ENCODE measurements at regions not wholly inside any gene's neighbourhood (a gene's known extent, or its start where the extent isn't known, plus 50 kb on each side); places are given as distances from the start of the nearest gene placed in this dataset.

- TF ChIP-seq, protein P1, sequence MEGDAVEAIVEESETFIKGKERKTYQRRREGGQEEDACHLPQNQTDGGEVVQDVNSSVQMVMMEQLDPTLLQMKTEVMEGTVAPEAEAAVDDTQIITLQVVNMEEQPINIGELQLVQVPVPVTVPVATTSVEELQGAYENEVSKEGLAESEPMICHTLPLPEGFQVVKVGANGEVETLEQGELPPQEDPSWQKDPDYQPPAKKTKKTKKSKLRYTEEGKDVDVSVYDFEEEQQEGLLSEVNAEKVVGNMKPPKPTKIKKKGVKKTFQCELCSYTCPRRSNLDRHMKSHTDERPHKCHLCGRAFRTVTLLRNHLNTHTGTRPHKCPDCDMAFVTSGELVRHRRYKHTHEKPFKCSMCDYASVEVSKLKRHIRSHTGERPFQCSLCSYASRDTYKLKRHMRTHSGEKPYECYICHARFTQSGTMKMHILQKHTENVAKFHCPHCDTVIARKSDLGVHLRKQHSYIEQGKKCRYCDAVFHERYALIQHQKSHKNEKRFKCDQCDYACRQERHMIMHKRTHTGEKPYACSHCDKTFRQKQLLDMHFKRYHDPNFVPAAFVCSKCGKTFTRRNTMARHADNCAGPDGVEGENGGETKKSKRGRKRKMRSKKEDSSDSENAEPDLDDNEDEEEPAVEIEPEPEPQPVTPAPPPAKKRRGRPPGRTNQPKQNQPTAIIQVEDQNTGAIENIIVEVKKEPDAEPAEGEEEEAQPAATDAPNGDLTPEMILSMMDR (IDR thresholded peaks at IDR 0.05): no peak
- TF ChIP-seq POLR2A (IDR thresholded peaks at IDR 0.05) (no peak), EP300 (IDR thresholded peaks at IDR 0.05) (no peak)
These were observed 457.2 kb downstream of the PIK3C3 start for GRCh38 chr18:42412281-42412680.

All from tibial nerve (tissue), 4 donors.